GM21786 (cell line): ENCODE measurements at regions not wholly inside any gene's neighbourhood (a gene's known extent, or its start where the extent isn't known, plus 50 kb on each side); places are given as distances from the start of the nearest gene placed in this dataset.
"Not testable (repeated sequence)": the region's sequence is repeated elsewhere in the genome, so short reads cannot be mapped to it uniquely, and the experiment has no call there.

ENCODE experiments used
- ATAC-seq: cut with Tn5 transposase; IDR thresholded peaks from one replicate; pipeline ENCODE4 v1.9.1; 2021; ENCODE audit not compliant: unreplicated experiment

DNA sequence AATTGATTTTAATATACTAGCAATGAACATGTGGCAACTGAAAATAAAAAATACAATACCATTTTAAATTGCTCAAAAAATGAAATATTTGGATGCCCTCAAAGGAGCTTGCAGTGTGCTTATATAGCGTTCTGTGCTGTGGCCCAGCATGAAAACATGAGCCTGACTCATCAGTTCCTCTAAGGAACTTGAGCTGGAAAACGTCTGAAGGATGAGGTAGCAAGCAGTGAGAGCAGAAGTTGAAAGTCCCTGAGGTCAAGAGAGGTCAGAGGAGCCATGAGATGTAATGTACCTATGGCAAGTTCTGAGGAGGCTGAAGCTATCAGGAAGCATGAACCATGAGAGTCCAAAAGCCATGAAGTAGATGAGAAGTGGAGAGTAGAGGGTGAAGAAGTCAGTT lies 59.7 kb downstream of the HMGB3 start:
- no peak for ATAC-seq

DNA sequence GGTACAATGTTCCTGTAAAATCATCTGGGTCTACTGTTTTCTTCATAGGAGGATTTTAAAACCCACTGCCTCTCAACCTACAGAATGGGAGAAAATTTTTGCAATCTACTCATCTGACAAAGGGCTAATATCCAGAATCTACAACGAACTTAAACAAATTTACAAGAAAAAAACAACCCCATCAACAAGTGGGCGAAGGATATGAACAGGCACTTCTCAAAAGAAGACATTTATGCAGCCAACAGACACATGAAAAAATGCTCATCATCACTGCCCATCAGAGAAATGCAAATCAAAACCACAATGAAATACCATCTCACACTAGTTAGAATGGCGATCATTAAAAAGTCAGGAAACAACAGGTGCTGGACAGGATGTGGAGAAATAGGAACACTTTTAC lies 83.2 kb downstream of the HMGB3 start:
- ATAC-seq = not testable (repeated sequence)

- ATAC-seq = no peak
Measured at GRCh38 chrX:151073767-151074166, 90.6 kb downstream of the HMGB3 start.

DNA sequence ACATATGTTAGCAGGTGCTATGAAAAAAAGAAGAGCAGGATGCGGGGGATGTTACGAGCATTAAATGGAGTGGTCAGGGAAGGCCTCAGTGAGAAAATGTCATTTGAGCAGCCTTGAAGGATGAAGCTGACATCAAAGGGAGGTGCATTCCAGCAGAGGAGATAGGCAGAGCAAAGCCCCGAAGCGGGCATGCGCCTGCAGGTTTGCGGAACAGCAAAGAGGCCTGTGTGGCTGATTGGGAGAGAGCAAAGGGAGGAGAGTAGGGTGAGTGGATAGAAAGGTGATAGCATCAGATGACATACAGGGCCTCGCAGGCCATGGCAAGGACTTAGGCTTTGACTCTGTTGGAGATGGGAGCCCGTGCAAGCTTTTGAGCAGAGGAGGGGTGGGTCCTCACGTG lies 95.4 kb upstream of the GPR50 start:
- no peak for ATAC-seq

DNA sequence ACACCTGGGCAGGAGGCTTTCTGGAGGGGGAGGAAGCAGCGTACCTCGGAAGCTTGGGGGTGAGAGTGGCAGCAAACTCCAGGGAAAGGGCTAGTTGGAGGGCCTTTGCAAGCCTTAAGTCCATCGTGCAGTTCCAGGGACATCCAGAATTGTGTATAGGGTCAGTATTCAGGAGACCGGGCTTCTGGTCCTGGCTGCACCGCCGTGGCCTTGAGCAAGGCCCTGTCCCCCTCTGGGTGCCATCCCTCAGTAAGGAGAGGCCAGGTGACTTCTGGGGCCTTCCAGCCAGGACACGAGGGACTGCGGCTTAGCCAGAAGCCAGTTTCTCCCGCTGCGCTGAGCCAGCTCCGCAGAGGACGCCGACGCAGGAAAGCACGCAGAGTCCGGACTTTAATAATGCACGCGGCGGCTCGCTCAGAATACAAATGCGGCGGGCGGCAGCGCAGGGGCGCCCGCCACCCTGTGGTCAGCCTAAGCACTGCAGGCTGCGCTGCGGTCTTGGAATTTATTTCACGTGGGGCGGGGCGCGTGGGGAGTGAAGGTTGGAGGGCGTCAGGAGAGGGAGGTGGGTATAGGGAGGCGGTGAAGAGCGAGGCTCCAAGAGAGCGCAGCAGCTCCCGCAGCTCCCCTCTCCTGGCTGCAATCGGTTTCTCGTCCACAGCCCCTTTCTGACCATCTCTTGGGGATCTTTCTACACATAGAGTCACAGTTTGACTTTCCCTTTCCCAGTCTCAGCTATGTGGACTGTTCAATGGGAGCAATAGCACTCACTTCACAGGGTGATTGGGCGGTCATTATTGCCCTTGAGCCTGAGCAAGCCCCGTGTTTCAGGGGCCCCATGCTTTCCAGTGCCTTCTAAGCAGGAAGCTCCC lies 94.1 kb upstream of the GPR50 start:
- peak; percentile 97 for ATAC-seq

DNA sequence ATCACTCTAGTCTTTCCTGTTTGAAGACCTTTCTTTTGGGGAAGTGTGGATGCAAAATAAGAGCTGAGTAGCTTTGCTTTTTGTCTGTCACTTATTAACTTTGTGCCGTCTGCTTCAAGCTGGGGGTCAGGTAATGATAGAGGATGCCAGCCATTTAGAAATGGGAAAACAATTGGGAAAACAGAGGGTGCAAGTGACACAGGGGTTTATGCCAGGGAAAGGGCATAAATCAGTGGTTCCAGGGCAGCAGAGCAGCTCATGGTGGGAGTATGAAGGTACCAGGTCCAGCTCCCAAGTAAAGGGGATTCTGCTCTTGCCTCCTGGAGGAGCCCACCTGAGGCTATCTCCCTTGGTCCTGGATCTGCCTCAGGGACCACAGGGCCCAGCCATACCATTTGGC lies 91.9 kb upstream of the GPR50 start:
- no peak for ATAC-seq

DNA sequence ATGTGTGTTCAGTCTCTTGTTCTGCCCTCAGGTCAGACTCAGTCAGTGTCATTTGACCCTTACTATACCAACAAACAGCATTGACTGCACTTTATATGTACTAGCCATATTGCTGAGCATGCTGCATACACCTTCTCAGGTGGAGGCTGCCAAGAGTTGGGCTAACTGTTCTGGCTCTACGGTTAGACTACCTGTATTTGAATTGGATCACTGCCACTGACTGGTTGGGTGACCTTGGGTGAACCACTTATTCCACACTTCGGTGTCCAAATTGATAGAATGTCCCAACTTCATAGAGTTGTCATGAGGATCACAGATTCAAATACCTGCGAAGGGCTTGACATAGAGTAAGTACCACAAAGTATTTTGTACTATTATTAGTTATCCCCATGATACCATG lies 91.2 kb upstream of the GPR50 start:
- no peak for ATAC-seq

- no peak for ATAC-seq
Measured at GRCh38 chrX:151088221-151088620, 88.2 kb upstream of the GPR50 start.

- ATAC-seq = no peak
Measured at GRCh38 chrX:151099001-151099400, 77.4 kb upstream of the GPR50 start.

GRCh38 chrX:151100799-151101198 lies 75.6 kb upstream of the GPR50 start:
- no peak for ATAC-seq

- ATAC-seq = not testable (repeated sequence)
Measured at GRCh38 chrX:151113200-151113599, 63.2 kb upstream of the GPR50 start.
